ENCODE measurements at regions not wholly inside any gene's neighbourhood (a gene's known extent, or its start where the extent isn't known, plus 50 kb on each side); places are given as distances from the start of the nearest gene placed in this dataset.

DNA sequence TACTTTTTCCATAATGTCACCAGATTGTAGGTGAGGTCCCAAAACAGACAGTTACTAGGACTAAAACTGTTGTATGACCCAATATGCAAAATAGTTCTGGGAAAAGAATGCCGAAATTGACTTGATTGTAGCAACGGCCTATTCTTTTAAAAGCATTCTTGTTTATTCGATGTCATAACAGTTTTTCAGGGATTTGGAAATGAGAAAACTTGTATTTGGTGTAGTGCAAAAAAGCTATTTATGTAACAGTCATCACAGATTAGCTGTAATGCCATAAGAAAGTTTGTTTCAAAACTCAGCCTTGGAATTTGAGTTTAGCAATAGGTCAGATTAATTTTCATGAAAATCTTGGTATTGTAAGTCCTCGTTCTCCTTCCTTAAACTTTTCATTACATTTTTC, 69.2 kb upstream of the DIAPH2 start:
- Histone ChIP-seq H3K27ac (ENCODE audit: low read length) (no peak overlapping the region), H3K9me3 (ENCODE audit: control insufficient read depth, insufficient read depth, low read length) (no peaks in the 10 kb centered on the region), H3K36me3 (ENCODE audit: control insufficient read depth, insufficient read depth, low read length) (no peaks in the 10 kb centered on the region), H3K4me1 (ENCODE audit: control insufficient read depth, insufficient read depth, low read length) (no peaks in the 10 kb centered on the region), H3K4me3 (ENCODE audit: low read length) (no peak overlapping the region), H3K27me3 (ENCODE audit: control insufficient read depth, insufficient read depth, low read length) (no peaks in the 10 kb centered on the region)
- no peak for DNase-seq (ENCODE audit: low read depth, low spot score)
- WGBS (ENCODE audit: insufficient coverage, insufficient read length) = no CpG with 5 or more reads among the region's 4 CpGs

DNA sequence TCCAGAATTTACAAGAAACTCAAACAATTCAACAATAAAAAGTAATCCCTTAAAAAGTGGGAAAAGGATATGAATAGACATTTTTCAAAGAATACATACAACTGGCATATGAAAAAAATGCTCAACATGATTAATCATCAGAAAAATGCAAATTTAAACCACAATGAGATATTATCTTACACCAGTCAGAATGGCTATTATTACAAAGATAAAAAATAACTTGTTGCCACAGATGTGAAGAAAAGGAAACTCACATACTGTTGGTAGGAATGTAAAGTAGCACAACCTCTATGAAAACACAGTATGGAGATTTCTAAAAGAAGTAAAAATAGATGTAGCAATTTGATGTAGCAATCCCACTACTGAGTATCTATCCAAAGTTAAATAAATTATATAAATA, 65.1 kb upstream of the DIAPH2 start:
- no peaks in the 10 kb centered on the region for H3K4me1 ChIP-seq (ENCODE audit: control insufficient read depth, insufficient read depth, low read length)
- no peaks in the 10 kb centered on the region for H3K9me3 ChIP-seq (ENCODE audit: control insufficient read depth, insufficient read depth, low read length)
- no peak for DNase-seq (ENCODE audit: low read depth, low spot score)
- H3K27ac ChIP-seq (ENCODE audit: low read length) = no peak overlapping the region
- H3K27me3 ChIP-seq (ENCODE audit: control insufficient read depth, insufficient read depth, low read length) = no peaks in the 10 kb centered on the region
- H3K4me3 ChIP-seq (ENCODE audit: low read length) = no peak overlapping the region
- no peaks in the 10 kb centered on the region for H3K36me3 ChIP-seq (ENCODE audit: control insufficient read depth, insufficient read depth, low read length)

DNA sequence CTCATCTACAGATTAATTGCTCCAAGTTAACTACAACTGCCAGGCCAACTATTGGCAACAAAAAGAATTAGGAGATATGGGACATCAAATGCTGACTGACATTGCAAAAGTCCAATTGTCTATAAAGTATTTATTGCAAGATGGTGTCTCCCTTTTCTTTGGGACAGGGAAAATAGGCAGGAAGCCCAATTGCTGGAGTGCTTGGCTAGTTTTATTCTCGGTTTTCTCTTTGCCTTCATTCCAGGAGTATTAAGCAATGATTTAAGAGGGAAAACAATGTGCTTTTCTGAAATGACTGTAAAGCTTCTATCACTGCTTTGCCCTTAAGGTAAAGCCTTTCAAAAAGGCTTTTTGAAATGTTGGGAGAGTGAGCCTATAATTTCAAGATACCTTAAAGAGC, 62.8 kb upstream of the DIAPH2 start:
- no peak overlapping the region for H3K4me3 ChIP-seq (ENCODE audit: low read length)
- no peaks in the 10 kb centered on the region for H3K27me3 ChIP-seq (ENCODE audit: control insufficient read depth, insufficient read depth, low read length)
- no peak overlapping the region for H3K27ac ChIP-seq (ENCODE audit: low read length)
- WGBS (ENCODE audit: insufficient coverage, insufficient read length) = no CpG with 5 or more reads among the region's 1 CpG
- H3K4me1 ChIP-seq (ENCODE audit: control insufficient read depth, insufficient read depth, low read length) = no peaks in the 10 kb centered on the region
- H3K9me3 ChIP-seq (ENCODE audit: control insufficient read depth, insufficient read depth, low read length) = no peaks in the 10 kb centered on the region
- DNase-seq (ENCODE audit: low read depth, low spot score) = no peak
- H3K36me3 ChIP-seq (ENCODE audit: control insufficient read depth, insufficient read depth, low read length) = no peaks in the 10 kb centered on the region

Data from iPS DF 6.9 (cell line).